GM21528 (cell line): ENCODE measurements at regions not wholly inside any gene's neighbourhood (a gene's known extent, or its start where the extent isn't known, plus 50 kb on each side); places are given as distances from the start of the nearest gene placed in this dataset.
A peak's percentile ranks its signal among the peaks of the same experiment; 100 is the strongest.
"Not testable (repeated sequence)": the region's sequence is repeated elsewhere in the genome, so short reads cannot be mapped to it uniquely, and the experiment has no call there.

ENCODE experiments used
- ATAC-seq: cut with Tn5 transposase; IDR thresholded peaks from one replicate; pipeline ENCODE4 v1.9.1; 2021; ENCODE audit warnings: mild to moderate bottlenecking, moderate library complexity; ENCODE audit not compliant: unreplicated experiment, low FRiP score

GRCh38 chr6:5898563-5898962 is 108.2 kb downstream of the NRN1 start:
- no peak for ATAC-seq

- no peak for ATAC-seq
These were observed 108.6 kb downstream of the NRN1 start for GRCh38 chr6:5898102-5898501.

DNA sequence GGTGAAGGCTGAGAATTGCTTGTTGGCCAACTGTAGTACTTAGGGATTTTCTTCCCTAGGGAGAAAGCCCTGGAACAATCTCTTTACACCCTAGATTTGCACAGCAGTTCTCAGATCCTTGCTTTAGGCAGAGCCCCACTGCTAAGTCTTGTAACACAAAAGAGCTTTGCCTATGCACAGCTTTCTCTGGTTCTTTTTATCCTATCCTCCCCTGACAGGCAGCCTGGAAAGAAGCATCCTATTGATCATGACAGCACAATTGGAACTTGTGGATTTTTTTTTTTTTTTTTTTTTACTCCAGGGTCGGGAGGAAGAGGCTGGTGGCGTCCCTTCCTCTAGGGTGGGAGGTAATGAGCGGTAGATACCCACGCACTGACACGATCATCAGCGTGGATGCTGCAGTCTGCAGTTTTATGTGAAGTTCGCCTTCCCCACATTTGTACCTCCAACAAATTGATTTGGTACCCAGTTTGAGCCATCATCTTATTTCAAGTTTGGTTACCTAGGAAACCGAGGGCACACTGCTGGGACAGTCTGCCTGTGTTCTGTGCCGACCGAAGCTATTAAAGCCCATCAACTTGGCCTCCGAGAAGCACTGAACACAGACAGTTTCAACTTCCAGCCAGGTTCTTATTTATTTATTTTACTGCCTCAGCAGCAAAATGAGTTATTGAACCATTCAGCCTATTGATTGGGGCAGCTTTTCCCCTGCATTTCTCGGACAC is 110.1 kb downstream of the NRN1 start:
- no peak for ATAC-seq

GRCh38 chr6:5894357-5894756 is 112.4 kb downstream of the NRN1 start:
- no peak for ATAC-seq

DNA sequence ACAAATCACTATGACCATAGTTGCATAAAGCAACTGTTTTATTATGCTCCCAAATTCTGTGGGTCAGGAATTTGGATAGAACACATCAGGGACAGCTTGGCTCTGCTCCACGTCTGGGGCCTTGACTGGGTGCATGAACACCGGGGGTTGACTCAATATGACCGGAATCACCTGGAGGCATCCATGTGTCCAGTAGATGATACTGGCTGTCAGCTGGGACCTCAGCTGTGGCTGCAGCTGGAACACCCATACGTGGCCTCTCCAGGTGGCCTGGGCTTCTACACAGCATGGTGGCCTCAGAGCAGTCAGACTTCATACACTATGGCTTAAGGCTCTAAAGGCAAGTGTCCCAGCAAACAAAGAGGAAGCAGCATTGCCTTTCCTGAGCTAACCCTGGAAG is 113.4 kb downstream of the NRN1 start:
- ATAC-seq, result no peak

GRCh38 chr6:5892669-5893068 is 114.1 kb downstream of the NRN1 start:
- ATAC-seq, result no peak

- no peak for ATAC-seq
These were observed 127.9 kb downstream of the NRN1 start for GRCh38 chr6:5878792-5879191.

DNA sequence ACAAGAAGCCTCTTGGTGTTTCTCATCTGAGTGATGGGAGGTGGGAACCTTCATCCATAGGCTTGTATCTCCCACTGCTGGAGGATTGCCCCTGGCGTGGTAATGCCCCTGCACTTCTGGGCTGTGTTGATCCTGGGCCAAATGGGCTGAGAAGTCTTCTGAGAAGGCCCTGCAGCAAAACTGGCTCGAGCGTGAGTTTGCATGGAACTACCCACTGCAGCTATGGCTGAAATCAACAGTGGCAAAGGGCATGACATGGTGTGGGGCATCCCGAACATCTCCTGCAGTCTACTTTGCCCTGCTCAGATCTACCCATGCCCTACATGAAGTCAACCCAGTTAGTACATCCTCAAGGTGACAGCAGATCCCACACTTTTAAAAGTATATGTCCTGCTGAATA is 130.6 kb downstream of the NRN1 start:
- no peak for ATAC-seq

DNA sequence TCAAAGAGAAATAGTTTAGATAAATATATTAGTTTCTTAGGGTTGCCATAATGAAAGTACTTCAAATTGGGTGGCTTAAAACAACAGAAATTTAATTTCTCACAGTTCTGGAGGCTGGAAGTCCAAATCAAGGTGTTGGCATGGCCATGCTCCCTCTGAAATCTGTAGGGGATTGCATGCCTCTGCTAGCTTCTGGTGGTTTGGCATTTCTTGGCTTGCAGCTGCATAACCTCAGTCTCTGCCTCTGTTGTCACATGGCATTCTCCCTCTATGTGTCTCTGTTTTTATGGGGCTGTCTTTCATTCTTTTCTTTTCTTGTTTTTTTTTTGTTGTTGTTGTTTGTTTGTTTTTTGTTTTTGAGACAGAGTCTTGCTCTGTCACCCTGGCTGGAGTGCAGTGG is 132.7 kb downstream of the NRN1 start:
- ATAC-seq, result not testable (repeated sequence)

- ATAC-seq, result no peak
These were observed 135.4 kb downstream of the NRN1 start for GRCh38 chr6:5871296-5871695.

GRCh38 chr6:5869676-5870075 is 137.0 kb downstream of the NRN1 start:
- ATAC-seq, result no peak

- ATAC-seq, result no peak
These were observed 137.5 kb downstream of the NRN1 start for GRCh38 chr6:5869261-5869660.

DNA sequence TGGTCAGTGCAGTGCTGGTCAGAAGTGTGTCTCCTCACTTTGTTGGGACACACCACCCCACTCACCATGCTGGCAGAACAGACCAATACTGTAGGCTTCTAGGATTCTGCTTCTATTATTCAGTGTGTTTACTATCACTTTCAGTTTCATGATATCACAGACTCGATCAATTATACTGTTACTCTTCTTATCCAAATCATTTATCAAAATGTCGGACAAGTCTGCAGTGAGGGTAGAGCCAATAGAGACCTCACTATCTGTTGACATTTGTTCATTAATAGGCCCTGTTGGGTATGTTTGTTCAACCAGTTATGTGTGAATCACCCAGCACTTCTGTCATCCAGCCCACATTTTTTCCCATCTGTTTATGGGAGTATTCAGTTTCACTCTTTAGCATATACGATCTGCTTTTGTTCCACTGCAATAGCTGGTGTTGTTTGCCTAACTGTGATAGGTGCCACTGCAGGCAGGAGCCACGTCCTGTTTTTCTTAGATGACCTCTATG is 140.1 kb downstream of the NRN1 start:
- no peak for ATAC-seq

DNA sequence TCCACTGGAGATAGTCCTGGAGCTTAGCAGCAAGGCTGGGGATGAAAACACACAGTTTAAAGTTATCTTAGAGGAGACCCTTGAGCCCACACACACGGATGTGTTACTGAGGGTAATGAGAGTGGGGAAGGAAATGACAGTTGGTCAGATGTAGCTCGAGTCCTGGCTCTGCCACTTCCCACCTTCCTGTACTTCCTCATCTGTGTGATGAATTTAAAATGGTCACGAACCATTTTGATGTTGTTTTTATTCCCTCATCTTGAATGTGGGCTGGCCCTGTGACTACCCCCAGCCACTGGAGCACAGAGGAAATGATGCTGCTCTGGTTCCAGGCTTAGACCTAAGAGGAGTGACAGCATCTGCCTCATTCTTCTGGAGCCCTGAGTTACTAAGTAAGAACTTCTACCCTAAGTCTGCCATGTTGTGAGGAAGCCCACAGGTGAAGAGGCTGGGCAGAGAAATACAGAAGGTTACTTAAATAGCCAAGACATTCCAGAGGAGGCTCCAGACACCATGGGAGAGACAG is 141.2 kb downstream of the NRN1 start:
- ATAC-seq, result no peak

- ATAC-seq, result no peak
These were observed 145.9 kb downstream of the NRN1 start for GRCh38 chr6:5860849-5861248.

DNA sequence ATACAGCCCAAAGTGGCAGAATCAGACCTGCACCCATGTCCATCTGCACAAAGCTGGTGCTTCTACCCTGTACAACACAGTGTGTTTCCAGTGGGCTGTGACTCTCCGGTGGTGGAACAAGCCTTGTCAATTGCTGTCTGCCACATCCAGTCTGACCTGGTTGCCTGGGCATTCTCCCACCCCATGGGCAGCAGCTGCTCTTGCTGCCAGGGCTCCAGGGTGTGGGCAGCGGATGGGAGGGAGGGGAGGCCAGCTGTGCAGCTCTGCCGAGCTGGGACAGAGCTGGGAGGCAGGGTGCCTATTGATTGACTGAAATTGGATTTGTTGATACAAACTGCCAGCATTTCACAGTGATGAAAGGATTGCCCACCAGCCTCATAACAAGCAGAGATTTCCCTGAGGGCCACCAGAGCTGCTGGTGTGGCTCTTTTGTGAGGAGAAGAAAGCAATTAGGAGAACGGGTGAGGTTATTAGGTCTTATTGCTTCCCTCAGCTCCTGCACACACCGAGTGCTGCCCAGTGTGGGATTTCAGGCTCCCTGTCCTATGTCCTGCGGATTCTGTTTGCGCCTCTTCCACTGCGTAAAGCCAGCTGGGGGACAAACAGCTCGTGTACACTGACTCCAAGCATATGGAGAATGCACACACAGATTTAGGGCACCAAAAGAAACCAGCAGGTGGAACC is 150.8 kb downstream of the NRN1 start:
- ATAC-seq, result no peak

DNA sequence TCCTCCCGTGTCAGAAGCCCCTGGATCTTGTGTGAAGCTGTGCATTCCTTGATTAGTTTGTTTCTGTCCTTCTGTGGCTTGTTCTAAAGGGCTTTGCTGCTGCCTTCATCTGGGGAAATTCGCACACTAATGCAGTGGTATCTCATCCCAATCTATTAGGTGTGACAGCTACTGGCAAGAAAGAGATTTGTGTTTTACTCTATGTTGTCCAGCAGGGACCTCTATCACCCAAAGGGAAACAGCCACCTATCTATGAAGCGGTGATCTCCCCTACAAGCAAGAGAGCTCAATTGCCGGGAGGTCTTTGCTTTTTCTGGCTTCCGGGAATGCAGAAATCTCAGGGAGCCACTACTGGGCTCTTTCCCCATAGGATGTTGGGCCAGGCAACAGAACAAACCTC is 151.8 kb downstream of the NRN1 start:
- ATAC-seq, result no peak

DNA sequence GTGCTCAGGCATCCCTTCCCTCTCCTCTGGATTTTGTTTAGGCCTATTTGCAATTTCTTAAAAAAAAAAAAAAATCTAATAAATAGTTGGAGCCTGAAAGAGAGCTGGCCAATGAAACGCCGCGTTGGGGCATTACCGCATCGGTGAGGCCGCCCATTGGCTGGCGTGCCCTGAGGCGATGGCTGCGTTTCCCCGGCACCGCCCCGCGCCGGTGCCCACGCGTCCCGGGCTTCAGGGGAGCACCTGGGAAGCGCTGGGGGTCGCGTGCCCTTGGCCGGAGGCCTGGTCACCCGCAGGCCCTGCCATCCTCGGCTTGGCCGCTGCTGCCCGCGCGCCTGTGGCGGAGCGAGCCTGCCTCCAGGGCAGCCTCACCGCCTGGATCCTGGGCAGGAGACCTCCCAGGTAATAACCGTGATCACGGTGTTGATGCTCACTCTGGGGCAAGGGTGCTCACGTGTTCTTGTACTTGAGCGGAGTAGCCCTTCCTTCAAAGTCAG is 155.4 kb downstream of the NRN1 start:
- peak; percentile 65 for ATAC-seq

GRCh38 chr6:5850848-5851255 is 155.9 kb downstream of the NRN1 start:
- peak; percentile 42 for ATAC-seq

GRCh38 chr6:5846889-5847288 is 159.8 kb downstream of the NRN1 start:
- no peak for ATAC-seq

GRCh38 chr6:5846335-5846734 is 160.4 kb downstream of the NRN1 start:
- no peak for ATAC-seq

- ATAC-seq, result no peak
These were observed 163.6 kb downstream of the NRN1 start for GRCh38 chr6:5843078-5843477.
